Stimulated activated naive B cell treated with anti-CD40 and anti-IgM and Interleukin-4, amounts not matched to agents 10 μg/mL and 1 μg/mL and 100 μg/mL, for 72 hours (primary cell): ENCODE measurements at regions not wholly inside any gene's neighbourhood (a gene's known extent, or its start where the extent isn't known, plus 50 kb on each side); places are given as distances from the start of the nearest gene placed in this dataset.

Source experiments
- ATAC-seq, 2 donors: fragments of 150-1000 bp; cut with Tn5 transposase; replicated peaks; 2 replicates each; pipeline ENCODE4 v1.10.0; 2021; ENCODE audit warnings: moderate library complexity in 1 of 2
- DNase-seq: peaks from one replicate; pipeline ENCODE4 v3.0.0; 2021
- H3K27ac Mint-ChIP-seq: one replicate; pipeline ENCODE4 v1.8.0; 2022; ENCODE audit warnings: mild to moderate bottlenecking, mixed read lengths
- H3K27me3 Mint-ChIP-seq, 2 donors: one replicate each; pipeline ENCODE4 v1.8.0; 2022; ENCODE audit warnings: mixed read lengths in 2 of 2
- H3K36me3 Mint-ChIP-seq, 2 donors: one replicate each; pipeline ENCODE4 v1.8.0; 2022; ENCODE audit warnings: mixed read lengths in 2 of 2, mild to moderate bottlenecking in 1 of 2
- H3K4me1 Mint-ChIP-seq, 2 donors: one replicate each; pipeline ENCODE4 v1.8.0; 2022; ENCODE audit warnings: mixed read lengths in 2 of 2, mild to moderate bottlenecking in 1 of 2
- H3K4me3 Mint-ChIP-seq, 2 donors: one replicate each; pipeline ENCODE4 v1.8.0; 2022; ENCODE audit warnings: mild to moderate bottlenecking in 2 of 2, mixed read lengths in 2 of 2, moderate library complexity in 1 of 2
- H3K9me3 Mint-ChIP-seq, 2 donors: one replicate each; pipeline ENCODE4 v1.8.0; 2022; ENCODE audit warnings: mixed read lengths in 2 of 2, mild to moderate bottlenecking in 1 of 2

- Mint-ChIP-seq H3K9me3 (peaks cover 0 to 3% of the 10 kb centered on the region in 2 donors), H3K4me1 (no peaks in the 10 kb centered on the region), H3K27ac (no peak overlapping the region), H3K36me3 (no peaks in the 10 kb centered on the region), H3K27me3 (no peaks in the 10 kb centered on the region), H3K4me3 (no peak overlapping the region)
- ATAC-seq (no peak), DNase-seq (no peak)
Measured at GRCh38 chr14:42965512-42965911, 1358.8 kb downstream of the LRFN5 start.

- ATAC-seq = no peak
- DNase-seq = no peak
- no peaks in the 10 kb centered on the region for H3K27me3 Mint-ChIP-seq
Measured at GRCh38 chr14:42961509-42961908, 1354.8 kb downstream of the LRFN5 start.

GRCh38 chr14:42950363-42950762 lies 1343.7 kb downstream of the LRFN5 start:
- ATAC-seq (no peak), DNase-seq (no peak)
- H3K27ac Mint-ChIP-seq = no peak overlapping the region
- H3K36me3 Mint-ChIP-seq = no peaks in the 10 kb centered on the region
- no peak overlapping the region for H3K4me3 Mint-ChIP-seq
- peaks cover 6% of the 10 kb centered on the region in 2 donors for H3K9me3 Mint-ChIP-seq
- H3K4me1 Mint-ChIP-seq = no peaks in the 10 kb centered on the region
- no peaks in the 10 kb centered on the region for H3K27me3 Mint-ChIP-seq

More at GRCh38 chr14:42961509-42961908, 1354.8 kb downstream of the LRFN5 start:
- Mint-ChIP-seq H3K4me3 (no peak overlapping the region), H3K9me3 (peaks cover 0 to 1% of the 10 kb centered on the region in 2 donors), H3K27ac (no peak overlapping the region), H3K36me3 (no peaks in the 10 kb centered on the region), H3K4me1 (no peaks in the 10 kb centered on the region)

GRCh38 chr14:42947991-42948390 lies 1341.3 kb downstream of the LRFN5 start:
- ATAC-seq (no peak), DNase-seq (no peak)
- Mint-ChIP-seq H3K4me1 (no peaks in the 10 kb centered on the region), H3K27ac (no peak overlapping the region), H3K36me3 (no peaks in the 10 kb centered on the region), H3K9me3 (peaks cover 6% of the 10 kb centered on the region in 2 donors), H3K4me3 (no peak overlapping the region), H3K27me3 (no peaks in the 10 kb centered on the region)

- ATAC-seq (no peak), DNase-seq (no peak)
- Mint-ChIP-seq H3K4me1 (no peaks in the 10 kb centered on the region), H3K4me3 (no peak overlapping the region), H3K36me3 (no peaks in the 10 kb centered on the region), H3K27me3 (no peaks in the 10 kb centered on the region), H3K9me3 (no peaks in the 10 kb centered on the region), H3K27ac (no peak overlapping the region)
Measured at GRCh38 chr14:42944284-42944683, 1337.6 kb downstream of the LRFN5 start.

GRCh38 chr14:42931308-42931707 lies 1324.6 kb downstream of the LRFN5 start:
- Mint-ChIP-seq H3K4me1 (no peaks in the 10 kb centered on the region), H3K9me3 (peaks cover 0 to 4% of the 10 kb centered on the region in 2 donors), H3K27ac (no peak overlapping the region), H3K4me3 (no peak overlapping the region), H3K36me3 (no peaks in the 10 kb centered on the region), H3K27me3 (no peaks in the 10 kb centered on the region)
- DNase-seq (no peak), ATAC-seq (no peak)

GRCh38 chr14:42929806-42930480 lies 1323.3 kb downstream of the LRFN5 start:
- Mint-ChIP-seq H3K36me3 (no peaks in the 10 kb centered on the region), H3K27ac (no peak overlapping the region), H3K9me3 (peaks cover 0 to 4% of the 10 kb centered on the region in 2 donors), H3K4me1 (no peaks in the 10 kb centered on the region), H3K4me3 (no peak overlapping the region), H3K27me3 (no peaks in the 10 kb centered on the region)
- no peak for DNase-seq
- ATAC-seq = no peak

GRCh38 chr14:42927313-42927712 lies 1320.6 kb downstream of the LRFN5 start:
- Mint-ChIP-seq H3K4me1 (no peaks in the 10 kb centered on the region), H3K9me3 (peaks cover 0 to 11% of the 10 kb centered on the region in 2 donors), H3K27me3 (no peaks in the 10 kb centered on the region), H3K36me3 (no peaks in the 10 kb centered on the region), H3K27ac (no peak overlapping the region), H3K4me3 (no peak overlapping the region)
- DNase-seq (no peak), ATAC-seq (no peak)

- H3K4me1 Mint-ChIP-seq = no peaks in the 10 kb centered on the region
- H3K9me3 Mint-ChIP-seq = peaks cover 3 to 7% of the 10 kb centered on the region in 2 donors
- ATAC-seq (no peak), DNase-seq (no peak)
- H3K4me3 Mint-ChIP-seq = no peak overlapping the region
- H3K27me3 Mint-ChIP-seq = no peaks in the 10 kb centered on the region
- H3K36me3 Mint-ChIP-seq = no peaks in the 10 kb centered on the region
- H3K27ac Mint-ChIP-seq = no peak overlapping the region
Measured at GRCh38 chr14:42921901-42922300, 1315.2 kb downstream of the LRFN5 start.

- no peaks in the 10 kb centered on the region for H3K27me3 Mint-ChIP-seq
- ATAC-seq = no peak
- H3K4me1 Mint-ChIP-seq = no peaks in the 10 kb centered on the region
- peaks cover 3 to 11% of the 10 kb centered on the region in 2 donors for H3K9me3 Mint-ChIP-seq
- no peak overlapping the region for H3K27ac Mint-ChIP-seq
- H3K4me3 Mint-ChIP-seq = no peak overlapping the region
- no peak for DNase-seq
- no peaks in the 10 kb centered on the region for H3K36me3 Mint-ChIP-seq
Measured at GRCh38 chr14:42918615-42919014, 1311.9 kb downstream of the LRFN5 start.

GRCh38 chr14:42911642-42912041 lies 1305.0 kb downstream of the LRFN5 start:
- H3K9me3 Mint-ChIP-seq = peaks cover 0 to 6% of the 10 kb centered on the region in 2 donors
- no peak overlapping the region for H3K27ac Mint-ChIP-seq
- no peaks in the 10 kb centered on the region for H3K4me1 Mint-ChIP-seq
- no peak overlapping the region for H3K4me3 Mint-ChIP-seq
- DNase-seq (no peak), ATAC-seq (no peak)
- H3K36me3 Mint-ChIP-seq = no peaks in the 10 kb centered on the region
- no peaks in the 10 kb centered on the region for H3K27me3 Mint-ChIP-seq

GRCh38 chr14:42909659-42910058 lies 1303.0 kb downstream of the LRFN5 start:
- no peak for DNase-seq
- no peaks in the 10 kb centered on the region for H3K27me3 Mint-ChIP-seq
- no peaks in the 10 kb centered on the region for H3K36me3 Mint-ChIP-seq
- peaks cover 0 to 1% of the 10 kb centered on the region in 2 donors for H3K9me3 Mint-ChIP-seq
- H3K4me1 Mint-ChIP-seq = no peaks in the 10 kb centered on the region
- no peak overlapping the region for H3K4me3 Mint-ChIP-seq
- H3K27ac Mint-ChIP-seq = no peak overlapping the region
- ATAC-seq = no peak

- no peak overlapping the region for H3K27ac Mint-ChIP-seq
- H3K4me1 Mint-ChIP-seq = no peaks in the 10 kb centered on the region
- H3K4me3 Mint-ChIP-seq = no peak overlapping the region
- DNase-seq (no peak), ATAC-seq (no peak)
- H3K9me3 Mint-ChIP-seq = peaks cover 0 to 4% of the 10 kb centered on the region in 2 donors
- no peaks in the 10 kb centered on the region for H3K27me3 Mint-ChIP-seq
- H3K36me3 Mint-ChIP-seq = no peaks in the 10 kb centered on the region
Measured at GRCh38 chr14:42893183-42893582, 1286.5 kb downstream of the LRFN5 start.

- H3K9me3 Mint-ChIP-seq = peaks cover 10% of the 10 kb centered on the region in 2 donors
- H3K4me3 Mint-ChIP-seq = no peak overlapping the region
- no peaks in the 10 kb centered on the region for H3K4me1 Mint-ChIP-seq
- H3K27me3 Mint-ChIP-seq = no peaks in the 10 kb centered on the region
- DNase-seq (no peak), ATAC-seq (no peak)
- no peaks in the 10 kb centered on the region for H3K36me3 Mint-ChIP-seq
- no peak overlapping the region for H3K27ac Mint-ChIP-seq
Measured at GRCh38 chr14:42884100-42884499, 1277.4 kb downstream of the LRFN5 start.

- ATAC-seq (no peak), DNase-seq (no peak)
- Mint-ChIP-seq H3K27me3 (no peaks in the 10 kb centered on the region), H3K4me3 (no peak overlapping the region), H3K4me1 (no peaks in the 10 kb centered on the region), H3K27ac (no peak overlapping the region), H3K36me3 (no peaks in the 10 kb centered on the region), H3K9me3 (peaks cover 4 to 5% of the 10 kb centered on the region in 2 donors)
Measured at GRCh38 chr14:42877716-42878115, 1271.0 kb downstream of the LRFN5 start.
